Sigmoid colon (tissue), 6 donors: ENCODE measurements at regions not wholly inside any gene's neighbourhood (a gene's known extent, or its start where the extent isn't known, plus 50 kb on each side); places are given as distances from the start of the nearest gene placed in this dataset.

Source experiments
- DNase-seq: peaks from one replicate; pipeline ENCODE4 v3.0.0-alpha.2; 2019
- H3K27ac ChIP-seq, 4 donors: fragments of 200-600 bp; sonication (generic); one replicate each; pipeline ENCODE4 v1.5.1; 2016 to 2019; ENCODE audit warnings: mild to moderate bottlenecking in 1 of 4
- H3K27me3 ChIP-seq, 3 donors: fragments of 200-600 bp; sonication (generic); one replicate each; pipeline ENCODE4 v1.5.1; 2019; ENCODE audit warnings: mild to moderate bottlenecking in 1 of 3
- H3K36me3 ChIP-seq, 4 donors: fragments of 200-600 bp; sonication (generic); one replicate each; pipeline ENCODE4 v1.5.1; 2016 to 2019
- H3K4me1 ChIP-seq, 4 donors: fragments of 200-600 bp; sonication (generic); one replicate each; pipeline ENCODE4 v1.5.1; 2017 to 2019
- H3K4me3 ChIP-seq, 4 donors: fragments of 200-600 bp; sonication (generic); one replicate each; pipeline ENCODE4 v1.5.1; 2017 to 2019; ENCODE audit warnings: mild to moderate bottlenecking in 2 of 4, moderate library complexity in 1 of 4
- H3K9me3 ChIP-seq, 4 donors: fragments of 200-600 bp in 3 of 4; sonication (generic) in 3 of 4; one replicate each; pipeline versions ENCODE4 v1.5.1 to v1.6.1; 2013 to 2019
- EP300 ChIP-seq, 4 donors: sonication (generic); formaldehyde crosslinking; IDR thresholded peaks; one replicate each; pipeline ENCODE4 v1.6.1; 2017; ENCODE audit warnings: antibody characterized with exemption in 4 of 4
- POLR2A ChIP-seq, 2 donors: fragments of 450-650 bp; IDR thresholded peaks; one replicate each; pipeline ENCODE4 v1.6.1; 2016; ENCODE audit warnings: antibody characterized with exemption in 2 of 2, mild to moderate bottlenecking in 2 of 2, moderate library complexity in 2 of 2
- POLR2AphosphoS5 ChIP-seq, 4 donors: sonication (generic); formaldehyde crosslinking; IDR thresholded peaks; one replicate each; pipeline ENCODE4 v1.6.1; 2017; ENCODE audit warnings: antibody characterized with exemption in 4 of 4
- WGBS, 2 donors: extraction: QIAGEN DNeasy Blood & Tissue Kit; methylation state at CpG; one replicate each; pipeline ENCODE4 v1.1.7; 2013; 5-methylcytosine and 5-hydroxymethylcytosine counted together
- intact Hi-C: fragments of 100-400 bp; cut with DNase I; formaldehyde crosslinking; loops from one replicate; pipeline ENCODE4 v1.15.1; 2023
- TF ChIP-seq, protein P1 (sequence below), 4 experiments: fragments of 450-650 bp in 3 of 4; fragments of 200-600 bp in 1 of 4; IDR thresholded peaks; one replicate each; pipeline ENCODE4 v1.5.1; 2016 to 2019; ENCODE audit warnings: antibody characterized with exemption in 4 of 4, mild to moderate bottlenecking in 3 of 4, moderate library complexity in 2 of 4
- donor health status: healthy with polysubstance abuse.
- donor health status: healthy.

DNA sequence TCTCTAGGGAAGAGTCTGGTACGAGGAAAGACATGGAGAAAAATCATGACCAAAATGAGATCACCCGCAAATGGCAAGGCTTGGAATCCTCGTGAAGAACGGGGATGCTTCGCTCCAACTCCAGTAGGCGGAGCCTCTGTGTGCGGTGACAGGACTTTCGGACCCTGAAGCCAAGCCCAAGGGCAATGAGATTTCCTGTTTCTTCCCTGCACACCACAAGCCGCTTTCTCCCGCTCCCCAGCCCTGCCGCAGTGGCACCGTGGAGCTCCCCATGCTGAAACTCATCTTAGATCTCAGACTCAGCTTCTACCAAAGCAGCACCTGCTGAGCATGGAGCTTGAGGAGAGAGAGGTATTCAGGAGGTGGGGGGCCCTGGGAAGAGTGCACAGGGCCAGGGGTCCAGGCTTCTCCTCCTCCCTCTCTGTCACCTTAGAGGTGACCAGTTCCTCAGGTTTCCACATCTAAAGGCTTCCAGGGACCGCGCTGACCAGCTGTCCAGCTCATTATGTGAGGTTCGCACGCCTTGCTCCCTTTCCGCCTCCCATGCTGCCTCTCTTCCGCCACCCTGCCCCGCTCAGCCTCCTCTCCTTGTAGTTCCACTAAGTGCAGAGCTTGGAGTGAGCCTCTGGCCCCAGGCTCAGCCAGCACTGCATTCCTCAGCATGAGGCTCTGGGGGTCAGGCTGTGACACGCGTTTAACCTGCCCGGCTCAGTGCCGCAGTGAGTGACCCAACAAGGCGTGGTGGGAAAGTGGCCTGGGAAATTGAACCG is 153.8 kb upstream of the SOX1 start:
- Histone ChIP-seq H3K27me3 (peaks cover 0 to 16% (median 0%) of the 10 kb centered on the region in 3 donors), H3K27ac (no peak overlapping the region), H3K4me1 (no peaks in the 10 kb centered on the region), H3K4me3 (no peak overlapping the region), H3K9me3 (no peaks in the 10 kb centered on the region), H3K36me3 (no peaks in the 10 kb centered on the region)
- intact Hi-C loops, result no loop called here
- DNase-seq, result peak; percentile 45
- no peak for TF ChIP-seq POLR2A (IDR thresholded peaks at IDR 0.05)
- no peak for TF ChIP-seq EP300 (IDR thresholded peaks at IDR 0.05)
- no peak for TF ChIP-seq POLR2AphosphoS5 (IDR thresholded peaks at IDR 0.05)
- TF ChIP-seq, protein P1, sequence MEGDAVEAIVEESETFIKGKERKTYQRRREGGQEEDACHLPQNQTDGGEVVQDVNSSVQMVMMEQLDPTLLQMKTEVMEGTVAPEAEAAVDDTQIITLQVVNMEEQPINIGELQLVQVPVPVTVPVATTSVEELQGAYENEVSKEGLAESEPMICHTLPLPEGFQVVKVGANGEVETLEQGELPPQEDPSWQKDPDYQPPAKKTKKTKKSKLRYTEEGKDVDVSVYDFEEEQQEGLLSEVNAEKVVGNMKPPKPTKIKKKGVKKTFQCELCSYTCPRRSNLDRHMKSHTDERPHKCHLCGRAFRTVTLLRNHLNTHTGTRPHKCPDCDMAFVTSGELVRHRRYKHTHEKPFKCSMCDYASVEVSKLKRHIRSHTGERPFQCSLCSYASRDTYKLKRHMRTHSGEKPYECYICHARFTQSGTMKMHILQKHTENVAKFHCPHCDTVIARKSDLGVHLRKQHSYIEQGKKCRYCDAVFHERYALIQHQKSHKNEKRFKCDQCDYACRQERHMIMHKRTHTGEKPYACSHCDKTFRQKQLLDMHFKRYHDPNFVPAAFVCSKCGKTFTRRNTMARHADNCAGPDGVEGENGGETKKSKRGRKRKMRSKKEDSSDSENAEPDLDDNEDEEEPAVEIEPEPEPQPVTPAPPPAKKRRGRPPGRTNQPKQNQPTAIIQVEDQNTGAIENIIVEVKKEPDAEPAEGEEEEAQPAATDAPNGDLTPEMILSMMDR (IDR thresholded peaks at IDR 0.05), result no peak
- 70 to 73% methylated on average over 25 of the region's 25 CpGs for WGBS, 2 donors

DNA sequence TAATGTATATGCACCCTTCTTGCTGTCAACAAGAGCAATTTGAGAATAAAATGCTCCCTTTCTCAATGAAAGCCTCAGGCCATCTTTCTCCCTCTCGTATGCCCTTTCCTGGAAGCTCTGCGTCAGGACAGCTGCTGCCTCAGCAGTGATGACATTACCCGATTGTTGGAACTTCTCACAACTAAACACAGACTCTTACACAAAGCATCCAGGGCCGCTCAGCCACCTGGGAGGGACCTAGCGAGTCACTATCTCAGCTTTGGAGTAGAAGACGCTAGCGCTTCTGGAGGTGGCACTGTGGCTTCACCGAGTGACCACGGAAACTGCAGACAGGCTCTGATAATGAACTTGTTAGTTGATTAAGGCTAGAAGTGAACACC is 153.2 kb upstream of the SOX1 start:
- H3K4me1 ChIP-seq, result no peaks in the 10 kb centered on the region
- H3K9me3 ChIP-seq, result no peaks in the 10 kb centered on the region
- no peaks in the 10 kb centered on the region for H3K36me3 ChIP-seq
- no peak overlapping the region for H3K4me3 ChIP-seq
- TF ChIP-seq EP300 (IDR thresholded peaks at IDR 0.05), result no peak
- TF ChIP-seq, protein P1 (IDR thresholded peaks at IDR 0.05), result no peak
- TF ChIP-seq POLR2AphosphoS5 (IDR thresholded peaks at IDR 0.05), result no peak
- no peak for TF ChIP-seq POLR2A (IDR thresholded peaks at IDR 0.05)
- DNase-seq, result no peak
- H3K27me3 ChIP-seq, result peaks cover 0 to 16% (median 0%) of the 10 kb centered on the region in 3 donors
- no peak overlapping the region for H3K27ac ChIP-seq
- intact Hi-C loops, result no loop called here
- WGBS, 2 donors, result 63 to 73% methylated on average over 9 of the region's 9 CpGs

GRCh38 chr13:111914241-111915103 is 152.5 kb upstream of the SOX1 start:
- WGBS, 2 donors, result 83 to 90% methylated on average over 13 of the region's 13 CpGs
- Histone ChIP-seq H3K27me3 (peaks cover 0 to 21% (median 0%) of the 10 kb centered on the region in 3 donors), H3K9me3 (no peaks in the 10 kb centered on the region), H3K4me1 (no peaks in the 10 kb centered on the region), H3K36me3 (no peaks in the 10 kb centered on the region), H3K4me3 (no peak overlapping the region), H3K27ac (no peak overlapping the region)
- DNase-seq, result peak; percentile 41
- TF ChIP-seq, protein P1 (IDR thresholded peaks at IDR 0.05), result no peak
- TF ChIP-seq POLR2A (IDR thresholded peaks at IDR 0.05) (no peak), EP300 (IDR thresholded peaks at IDR 0.05) (no peak), POLR2AphosphoS5 (IDR thresholded peaks at IDR 0.05) (no peak)
- intact Hi-C loops, result no loop called here

- TF ChIP-seq EP300 (IDR thresholded peaks at IDR 0.05) (no peak), POLR2AphosphoS5 (IDR thresholded peaks at IDR 0.05) (no peak), POLR2A (IDR thresholded peaks at IDR 0.05) (no peak)
- TF ChIP-seq, protein P1 (IDR thresholded peaks at IDR 0.05), result no peak
- WGBS, 2 donors, result 75 to 87% methylated on average over 12 of the region's 12 CpGs
- H3K9me3 ChIP-seq, result no peaks in the 10 kb centered on the region
- no peak overlapping the region for H3K4me3 ChIP-seq
- H3K27me3 ChIP-seq, result peaks cover 0 to 26% (median 0%) of the 10 kb centered on the region in 3 donors
- intact Hi-C loops, result no loop called here
- no peak overlapping the region for H3K27ac ChIP-seq
- no peaks in the 10 kb centered on the region for H3K4me1 ChIP-seq
- peak; percentile 53 for DNase-seq
- no peaks in the 10 kb centered on the region for H3K36me3 ChIP-seq
Observed at GRCh38 chr13:111915104-111915551, 151.8 kb upstream of the SOX1 start.
